Medulla oblongata (tissue), 1 donor: ENCODE measurements at regions not wholly inside any gene's neighbourhood (a gene's known extent, or its start where the extent isn't known, plus 50 kb on each side); places are given as distances from the start of the nearest gene placed in this dataset.
"Not testable (repeated sequence)": the region's sequence is repeated elsewhere in the genome, so short reads cannot be mapped to it uniquely, and the experiment has no call there.

Experiments
- DNase-seq: peaks from one replicate; pipeline ENCODE4 v3.0.0-alpha.2; 2015; ENCODE audit errors: extremely low spot score

DNA sequence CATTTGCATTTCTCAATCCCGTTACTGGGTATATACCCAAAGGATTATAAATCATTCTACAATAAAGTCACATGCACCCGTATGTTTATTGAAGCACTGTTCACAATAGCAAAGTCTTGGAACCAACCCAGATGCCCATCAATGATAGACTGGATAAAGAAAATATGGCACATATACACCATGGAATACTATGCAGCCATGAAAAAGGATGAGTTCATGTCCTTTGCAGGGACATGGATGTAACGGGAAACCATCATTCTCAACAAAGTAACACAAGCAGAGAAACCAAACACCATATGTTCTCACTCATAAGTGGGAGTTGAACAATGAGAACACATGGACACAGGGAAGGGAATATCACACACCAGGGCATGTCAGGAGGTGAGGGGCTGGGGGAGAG, 630.4 kb downstream of the GATA3 start:
- not testable (repeated sequence) for DNase-seq

DNA sequence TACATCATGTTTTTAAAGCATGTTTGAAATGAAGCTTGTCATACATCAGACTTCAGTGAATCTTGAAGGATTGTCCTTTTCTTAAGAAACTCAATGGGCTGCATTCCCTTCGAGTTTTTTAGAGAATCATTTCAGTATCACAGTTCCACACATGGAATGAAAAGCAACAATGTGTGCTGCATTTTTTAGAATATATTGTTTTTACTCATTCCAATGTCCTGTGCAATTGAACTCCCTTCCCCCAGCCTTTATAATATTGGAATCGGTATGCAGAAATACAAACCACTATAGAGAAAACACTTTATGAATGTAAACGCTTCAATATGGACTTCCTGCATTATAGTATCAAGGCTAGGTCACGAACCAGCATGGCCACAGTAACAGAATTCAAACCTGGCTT, 634.4 kb downstream of the GATA3 start:
- DNase-seq = no peak

DNA sequence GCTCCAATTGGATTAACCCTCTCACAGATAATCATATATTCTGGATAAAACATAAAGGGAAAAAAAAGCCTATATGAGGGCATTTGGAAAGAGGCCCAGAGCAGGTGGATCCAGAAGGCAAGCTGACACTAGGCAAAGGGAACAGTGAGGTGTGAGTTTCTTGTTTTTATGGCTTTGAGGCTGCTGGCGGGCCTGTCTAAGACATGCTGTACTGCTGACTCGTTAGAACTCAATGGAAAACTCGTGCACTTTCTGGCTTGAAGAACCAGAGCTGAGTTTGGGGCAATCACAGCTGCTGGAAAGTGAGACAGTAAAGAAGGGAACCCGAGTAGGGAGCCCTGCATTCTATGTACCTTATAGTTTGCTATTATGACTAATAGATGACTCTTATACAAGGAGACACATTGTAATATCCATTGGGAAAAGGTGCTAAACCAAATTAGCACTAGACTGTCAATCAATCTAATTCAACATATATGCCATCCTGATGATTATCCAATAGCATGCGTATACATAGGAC, 637.1 kb downstream of the GATA3 start:
- no peak for DNase-seq

DNA sequence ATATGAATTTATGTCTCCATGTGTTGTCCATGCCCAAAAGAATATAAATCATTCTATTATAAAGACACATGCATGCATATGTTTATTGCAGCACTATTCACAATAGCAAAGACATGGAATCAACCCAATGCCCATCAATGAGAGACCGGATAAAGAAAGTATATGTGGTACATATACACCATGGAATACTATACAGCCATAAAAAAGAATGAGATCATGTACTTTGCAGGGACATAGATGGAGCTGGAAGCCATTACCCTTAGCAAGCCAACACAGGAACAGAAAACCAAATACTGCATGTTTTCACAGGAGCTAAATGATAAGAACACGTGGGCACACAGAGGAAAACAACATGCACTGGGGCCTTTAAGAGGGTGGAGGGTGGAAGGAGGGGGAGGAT, 639.1 kb downstream of the GATA3 start:
- not testable (repeated sequence) for DNase-seq

DNA sequence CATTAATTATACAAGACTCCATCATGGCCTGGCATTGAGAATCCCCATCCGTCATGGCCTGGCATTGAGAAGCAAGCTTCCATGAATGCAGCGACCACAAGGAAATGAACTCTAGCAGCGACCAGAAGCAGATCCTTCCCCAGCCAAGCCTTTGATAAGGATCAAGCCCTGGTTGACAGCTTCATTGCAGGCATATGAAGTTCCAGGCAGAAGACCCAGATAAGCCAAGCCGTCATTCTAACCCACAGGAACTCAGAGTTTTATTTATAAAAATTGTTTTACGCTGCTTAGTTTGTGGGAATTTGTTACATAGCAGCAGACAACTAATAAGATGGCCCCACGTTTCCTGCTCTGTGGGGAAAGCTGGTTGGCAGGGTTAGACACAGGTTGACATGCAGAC, 642.3 kb downstream of the GATA3 start:
- DNase-seq = no peak

DNA sequence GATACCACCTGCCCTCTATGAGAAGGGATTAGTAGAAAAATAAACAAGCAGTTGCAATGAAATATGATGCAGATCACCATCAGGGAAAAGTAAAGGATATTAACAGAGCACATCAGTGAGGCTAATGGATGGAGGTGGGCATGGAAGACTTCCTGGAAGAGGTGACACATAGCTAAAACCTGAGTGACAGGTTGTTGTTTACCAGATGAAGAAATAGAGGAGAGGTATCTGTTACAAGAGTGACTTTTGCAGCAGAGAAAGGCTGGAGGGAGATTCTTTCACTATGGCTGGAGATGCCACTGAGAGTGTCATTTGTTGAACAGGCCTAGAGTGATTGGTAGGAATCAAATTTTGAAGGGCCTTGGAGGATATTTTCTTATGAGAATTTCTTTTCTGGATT, 646.2 kb downstream of the GATA3 start:
- no peak for DNase-seq

DNA sequence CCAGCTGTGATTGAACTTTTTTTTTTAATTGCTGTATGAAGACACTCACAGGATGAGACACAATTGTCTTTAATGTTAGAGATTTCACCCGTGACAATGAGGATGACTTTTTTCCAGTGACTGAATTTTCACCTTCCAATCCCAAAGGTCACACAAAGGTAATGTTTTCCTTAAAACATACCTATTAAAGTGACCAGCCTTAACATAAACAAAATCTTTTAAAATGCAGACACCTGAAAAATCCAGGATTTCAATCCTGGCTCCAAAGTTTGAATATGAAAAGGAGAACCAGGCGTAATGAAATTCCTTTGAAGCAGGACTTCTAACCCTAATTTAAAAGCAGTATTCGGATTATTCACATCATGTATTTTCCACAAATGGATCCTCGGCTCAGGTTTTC, 647.7 kb downstream of the GATA3 start:
- DNase-seq = no peak

DNA sequence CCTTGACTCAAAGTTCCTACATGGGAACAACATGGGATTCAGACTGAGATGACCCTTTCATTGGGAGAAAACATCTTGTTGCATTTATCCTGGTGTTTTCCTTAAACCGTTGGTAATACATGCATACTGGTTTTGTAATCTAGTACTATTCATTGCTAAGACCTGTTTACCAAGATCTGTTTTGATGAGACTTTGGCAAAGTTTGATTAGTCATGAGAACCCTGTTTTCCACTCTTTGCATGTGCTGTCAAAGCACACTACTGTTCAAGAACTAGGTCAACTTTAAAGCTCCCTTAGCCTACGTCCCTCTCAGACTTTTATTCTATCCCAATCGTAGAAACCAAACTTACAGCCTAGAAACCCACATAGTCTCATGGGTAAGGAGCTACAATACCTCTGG, 650.9 kb downstream of the GATA3 start:
- DNase-seq = no peak

DNA sequence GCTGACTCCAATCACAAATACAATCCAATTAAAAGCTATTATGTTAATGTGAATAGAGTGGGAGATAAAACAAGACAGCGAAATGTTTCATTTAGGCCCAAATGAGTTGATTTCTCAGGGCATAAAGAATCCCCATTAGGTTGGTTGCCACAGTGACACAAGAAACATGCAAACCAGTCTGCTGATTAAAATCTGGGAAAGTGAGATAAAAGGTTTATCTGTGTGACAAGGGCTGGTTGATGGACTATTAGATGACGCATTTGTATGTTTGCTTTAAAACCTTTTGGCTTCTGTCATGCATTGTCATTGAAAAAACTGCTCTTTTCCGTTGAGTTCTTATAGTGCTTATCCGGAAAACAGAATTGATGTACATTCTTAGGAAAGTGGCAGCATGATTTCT, 658.2 kb downstream of the GATA3 start:
- DNase-seq = no peak

DNA sequence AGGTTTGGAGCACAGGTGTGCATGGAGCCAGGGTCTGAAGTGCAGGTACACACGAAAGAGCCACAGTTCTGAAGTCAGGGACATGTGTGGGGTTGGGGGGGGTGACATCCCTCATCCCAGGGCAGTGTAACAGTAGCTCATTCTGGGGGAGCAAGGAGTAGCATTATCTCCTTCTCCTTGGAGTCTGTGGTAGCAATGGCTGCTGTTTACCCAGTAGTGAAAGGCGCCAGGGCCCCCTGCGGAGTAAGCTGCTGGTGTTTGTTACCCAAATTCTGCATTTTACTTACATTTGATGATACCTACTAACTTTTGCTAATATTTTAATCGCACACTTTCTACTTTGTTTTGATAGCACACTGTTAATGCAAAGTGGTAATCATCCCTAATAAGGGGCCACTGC, 665.5 kb downstream of the GATA3 start:
- no peak for DNase-seq

DNA sequence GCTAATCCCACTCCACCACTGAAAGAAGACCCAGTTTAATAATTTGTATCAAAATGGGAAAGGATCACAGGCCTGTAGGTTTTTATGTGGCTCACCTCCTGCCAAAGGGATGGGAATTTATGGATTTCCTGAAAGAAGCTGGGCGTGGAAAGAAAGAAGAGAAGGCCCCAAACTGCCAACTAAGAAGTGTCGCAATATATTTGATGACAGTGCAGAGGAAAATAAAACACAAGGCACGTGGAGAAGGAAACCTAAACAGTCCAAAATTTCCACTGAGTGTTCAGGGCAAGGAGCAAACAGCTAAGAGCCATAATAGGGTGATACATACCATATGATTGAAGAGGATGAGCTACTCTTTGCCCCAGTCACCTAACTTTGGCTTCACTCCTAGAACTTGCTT, 667.2 kb downstream of the GATA3 start:
- DNase-seq = no peak

DNA sequence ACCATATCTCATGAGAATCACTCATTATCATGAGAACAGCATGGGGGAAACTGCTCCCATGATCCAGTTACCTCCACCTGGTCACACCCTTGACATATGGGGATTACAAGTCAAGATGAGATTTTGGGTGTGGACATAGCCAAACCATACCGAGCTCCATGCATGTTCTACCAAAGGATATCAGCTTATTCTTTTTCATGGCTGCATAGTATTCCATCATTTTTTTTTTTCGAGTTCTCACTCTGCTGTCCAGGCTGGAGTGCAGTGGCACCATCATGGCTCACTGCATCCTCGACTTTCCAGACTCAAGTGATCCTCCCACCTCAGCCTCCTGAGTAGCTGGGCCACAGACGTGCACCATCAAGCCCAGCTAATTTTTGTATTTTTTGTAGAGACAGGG, 668.3 kb downstream of the GATA3 start:
- no peak for DNase-seq

DNA sequence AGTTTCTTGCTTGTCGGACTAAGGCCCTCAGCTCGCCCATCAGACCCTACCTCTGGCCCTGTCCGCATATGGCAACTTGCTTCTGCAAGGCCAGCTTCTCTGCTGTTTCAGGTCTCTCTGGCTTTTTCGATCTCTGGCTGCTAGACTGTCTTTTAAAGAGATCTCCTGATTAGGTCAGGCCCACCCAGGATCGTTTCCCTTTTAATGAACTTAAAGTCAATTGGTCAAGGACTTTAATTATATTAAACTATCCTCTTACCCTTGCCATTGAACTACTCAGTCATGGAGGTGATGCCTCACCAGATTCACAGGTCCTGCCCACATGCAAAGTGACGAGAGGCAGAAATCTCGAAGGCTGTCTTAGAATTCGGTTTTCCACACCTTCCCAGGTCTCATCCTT, 670.9 kb downstream of the GATA3 start:
- no peak for DNase-seq

DNA sequence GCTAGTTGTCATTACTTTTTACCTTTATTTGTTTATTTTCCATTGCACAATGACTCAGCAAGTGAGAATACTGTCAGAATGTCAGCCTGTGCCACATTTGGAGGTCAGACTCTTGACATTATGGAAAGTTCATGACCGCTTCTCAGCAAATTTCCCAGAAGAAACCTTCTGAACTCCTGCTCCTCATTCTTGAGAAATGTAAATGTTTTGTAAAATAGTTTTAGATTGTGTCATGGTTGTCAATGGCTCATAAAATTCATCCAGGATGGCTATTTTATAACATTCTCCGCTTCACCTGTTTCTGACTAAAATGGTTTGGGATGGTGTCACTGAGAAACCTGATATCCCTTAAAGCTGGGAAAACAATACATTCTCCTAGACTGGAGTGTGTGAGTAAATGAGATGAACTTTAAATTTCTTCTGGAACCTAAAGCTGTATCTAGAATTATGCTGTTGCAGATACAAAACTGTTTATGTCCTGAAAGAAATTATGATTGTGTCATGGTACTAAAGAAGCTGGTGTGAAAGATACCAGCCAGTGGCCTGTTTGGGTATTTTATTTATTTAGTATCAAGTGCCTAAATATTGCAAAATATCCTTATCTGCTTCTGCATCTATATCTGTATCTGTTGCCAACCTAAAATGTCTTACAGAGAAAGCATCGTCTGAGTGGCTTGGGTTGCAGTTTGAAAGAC, 671.7 kb downstream of the GATA3 start:
- DNase-seq = no peak

DNA sequence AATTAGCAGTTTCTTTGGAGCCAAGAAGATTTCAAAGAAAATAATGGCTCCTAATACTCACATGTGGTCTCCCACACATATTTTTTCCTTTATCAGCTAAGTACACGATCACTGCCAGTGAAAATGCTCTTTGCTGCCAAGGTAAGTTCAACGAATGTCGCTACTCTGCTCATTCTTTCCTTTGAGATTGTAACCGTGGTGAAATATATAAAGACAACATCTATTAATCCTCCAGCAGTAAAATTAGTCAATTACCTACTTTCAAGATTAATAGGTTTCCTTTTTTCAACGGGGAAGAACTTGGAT, 672.2 kb downstream of the GATA3 start:
- no peak for DNase-seq

DNA sequence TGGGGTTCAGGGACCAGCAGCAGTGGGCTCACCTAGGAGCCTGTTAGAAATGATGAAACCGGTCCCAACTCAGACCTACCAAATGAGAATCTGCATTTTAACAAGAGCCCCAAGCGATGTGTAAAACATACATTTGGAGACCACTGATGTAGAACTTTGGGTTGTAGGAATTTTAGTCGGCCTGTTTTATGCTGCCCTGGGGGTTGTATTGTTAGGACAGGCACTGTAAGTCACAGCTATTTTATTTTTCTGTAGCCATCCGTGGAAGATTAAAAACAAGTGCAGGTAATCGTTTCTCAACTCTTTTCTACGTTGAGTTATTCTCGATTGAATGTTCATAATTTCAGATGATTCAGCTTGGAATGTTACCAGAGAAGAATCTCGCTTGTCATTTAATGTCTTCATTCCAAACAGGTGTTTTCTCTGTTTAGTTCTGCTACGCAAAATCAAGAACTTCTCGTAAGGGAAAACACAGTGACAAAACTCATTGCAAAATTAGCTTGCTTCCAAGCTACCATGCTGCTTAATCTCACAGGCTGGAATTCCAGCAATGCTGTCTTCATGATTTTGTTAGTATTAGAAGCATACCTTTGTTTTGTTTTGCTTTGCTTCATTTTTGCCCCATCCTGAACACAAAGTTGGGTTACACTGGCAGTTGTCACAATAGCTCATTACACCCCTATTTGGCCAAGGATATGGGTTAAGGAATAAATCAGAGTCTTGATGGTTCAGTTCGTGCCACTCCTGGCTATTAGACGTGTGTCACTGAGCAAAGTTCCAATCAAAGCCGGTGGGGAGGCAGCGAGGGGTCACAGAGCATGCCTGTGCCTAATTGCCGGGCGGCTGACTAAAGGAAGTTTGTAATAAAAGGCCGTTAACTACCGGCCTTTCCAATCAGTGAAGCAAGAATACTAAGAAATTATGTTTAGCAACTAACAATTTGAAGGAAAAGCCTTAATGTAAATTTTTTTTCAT, 676.9 kb downstream of the GATA3 start:
- no peak for DNase-seq

DNA sequence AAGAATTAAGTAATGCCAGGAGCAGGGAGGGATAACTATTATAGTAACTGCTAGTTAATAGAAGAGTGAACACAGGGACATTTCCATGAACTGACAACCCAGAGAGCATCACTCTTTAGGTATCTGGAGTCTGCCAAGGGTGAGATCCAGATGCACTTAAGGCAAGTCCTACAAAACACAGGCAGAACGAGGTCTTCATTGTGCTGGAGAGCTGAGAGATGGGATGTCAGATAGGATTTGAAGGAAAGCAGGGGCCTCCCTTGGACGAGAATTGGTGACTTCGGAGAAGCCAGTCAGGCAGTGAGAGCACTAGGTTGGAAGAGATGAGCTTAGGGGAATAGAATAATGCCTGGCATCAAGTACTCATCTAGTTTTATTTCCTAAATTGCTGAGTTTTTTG, 684.5 kb downstream of the GATA3 start:
- DNase-seq = no peak

DNA sequence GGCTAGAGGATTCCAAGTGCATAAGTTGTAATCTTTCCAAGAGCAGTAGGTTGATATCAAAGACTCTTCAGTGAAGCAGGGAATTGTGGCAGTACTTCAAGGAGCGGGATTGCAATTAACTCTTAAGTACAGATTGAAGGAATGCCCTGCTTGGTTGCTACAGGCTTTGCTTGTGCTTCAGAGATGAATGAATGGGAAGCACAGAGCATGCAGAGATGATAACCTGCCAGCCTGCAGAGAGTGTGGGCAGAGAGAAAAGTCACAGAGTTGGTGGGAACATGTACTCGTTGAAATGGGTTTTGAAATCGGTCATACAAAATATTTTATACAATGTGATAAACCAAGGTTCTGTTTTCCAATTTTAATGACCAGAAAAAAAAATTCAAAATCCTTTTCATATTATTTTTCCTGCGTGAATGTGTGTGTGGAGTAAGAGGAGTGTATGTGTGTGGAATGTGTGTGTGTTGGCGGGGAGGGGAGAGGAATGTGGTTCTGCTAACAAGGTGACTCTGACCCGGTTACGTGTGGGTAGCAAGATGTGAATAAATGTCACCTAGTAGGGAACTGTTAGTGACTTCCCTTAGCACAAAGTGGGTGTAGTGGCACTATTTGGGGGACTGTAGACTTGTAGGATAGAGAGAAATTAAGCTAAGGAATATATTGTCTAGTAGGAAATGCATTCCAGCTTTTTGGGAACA, 697.8 kb downstream of the GATA3 start:
- DNase-seq = no peak

DNA sequence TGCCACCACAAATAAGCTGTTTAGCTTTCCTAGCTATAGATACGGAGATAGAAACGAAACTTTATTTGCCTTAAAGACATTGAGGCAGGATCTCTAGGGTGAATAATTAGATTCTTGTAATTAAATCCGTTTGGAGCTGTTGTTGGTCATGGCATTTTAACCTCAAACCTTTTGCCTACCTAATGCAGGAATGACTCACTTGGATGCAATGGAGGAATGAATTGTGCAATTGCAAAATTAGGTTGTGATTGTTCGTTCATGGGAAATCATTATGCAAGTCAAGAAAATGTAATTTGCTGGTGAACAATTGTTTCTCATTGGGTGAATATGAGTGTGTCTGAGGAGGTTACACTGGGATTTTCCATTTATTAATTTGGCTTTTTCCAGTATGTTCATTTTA, 703.5 kb downstream of the GATA3 start:
- no peak for DNase-seq

DNA sequence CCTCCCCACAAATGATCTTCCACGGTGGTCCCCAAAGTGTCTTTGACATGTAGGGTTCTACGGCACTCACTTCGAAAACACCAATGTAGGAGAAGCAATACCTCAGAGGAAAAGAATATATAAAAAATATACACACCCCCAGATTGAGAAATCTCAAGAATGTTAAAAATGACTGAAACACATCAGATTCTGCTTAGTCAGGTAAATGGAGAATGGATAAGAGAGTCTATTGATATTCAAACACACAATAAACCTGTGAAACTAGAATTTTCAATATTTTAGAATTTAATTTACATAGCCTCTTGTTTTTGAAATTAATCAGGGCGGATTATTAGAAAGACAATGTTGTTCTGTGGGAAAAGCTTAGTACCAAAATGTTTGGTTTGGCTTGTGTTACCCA, 712.4 kb downstream of the GATA3 start:
- DNase-seq = no peak

DNA sequence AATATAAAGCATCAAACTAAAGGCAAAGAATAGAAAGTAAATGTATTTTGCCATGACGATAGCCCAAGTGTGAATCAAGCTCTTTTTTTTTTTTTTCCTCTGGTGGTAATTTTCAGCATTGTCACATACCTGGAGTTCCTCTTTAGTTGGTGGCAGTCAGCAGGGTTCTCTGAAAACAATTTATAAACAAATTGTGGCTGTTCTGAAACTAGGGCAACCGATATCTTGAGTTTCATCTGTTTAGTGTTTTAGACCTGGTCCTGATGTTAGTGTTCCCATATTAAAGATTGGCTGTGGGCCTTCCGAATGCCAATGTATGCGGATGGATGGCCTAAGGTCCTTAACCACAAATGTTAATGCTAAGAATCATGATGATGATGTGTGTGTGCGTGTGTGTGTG, 713.1 kb downstream of the GATA3 start:
- no peak for DNase-seq

DNA sequence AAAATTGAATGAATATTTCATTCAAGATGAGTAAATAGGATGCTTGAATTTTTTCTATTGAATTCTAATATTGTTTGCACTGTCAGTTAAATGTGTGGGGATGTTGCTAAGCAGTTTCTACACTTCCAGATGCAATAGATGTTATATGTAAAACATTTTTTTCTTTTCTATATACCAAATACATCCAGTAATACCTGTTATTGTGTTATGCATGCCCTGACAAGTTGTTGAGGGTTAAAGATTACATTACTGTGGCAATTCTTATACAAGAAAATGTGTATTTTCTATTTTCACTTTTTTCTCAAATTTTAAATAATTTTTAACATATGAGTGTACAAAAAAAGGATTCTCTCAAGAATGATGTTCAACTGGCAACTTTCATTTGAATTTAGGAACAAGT, 713.9 kb downstream of the GATA3 start:
- no peak for DNase-seq

DNA sequence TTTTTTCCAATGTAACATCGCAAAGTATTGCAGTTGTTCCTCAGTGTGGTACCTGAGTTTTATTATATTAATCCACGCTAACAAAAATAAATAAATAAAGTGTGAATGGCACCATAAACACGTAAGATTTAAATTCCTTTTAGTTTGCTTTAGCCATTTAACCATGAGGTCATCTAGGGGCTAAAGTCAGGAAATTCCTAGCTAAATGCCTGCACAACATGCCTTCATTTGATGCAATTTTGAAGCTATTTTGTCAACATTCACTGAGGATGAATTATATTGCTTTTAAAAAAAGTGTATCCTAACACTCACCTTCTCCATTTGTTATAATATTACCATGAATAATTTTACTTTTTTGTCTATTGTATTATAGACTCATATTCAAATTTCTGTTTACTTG, 714.4 kb downstream of the GATA3 start:
- no peak for DNase-seq
